GM12873 (cell line): ENCODE measurements at regions not wholly inside any gene's neighbourhood (a gene's known extent, or its start where the extent isn't known, plus 50 kb on each side); places are given as distances from the start of the nearest gene placed in this dataset.

Experiments
- TF ChIP-seq, protein P1 (sequence below): IDR thresholded peaks from 2 replicates; pipeline ENCODE4 v1.5.1; 2012; ENCODE audit warnings: low read depth, mild to moderate bottlenecking, moderate library complexity, low read length, control low read depth; ENCODE audit not compliant: insufficient read depth; ENCODE audit errors: missing control alignments

DNA sequence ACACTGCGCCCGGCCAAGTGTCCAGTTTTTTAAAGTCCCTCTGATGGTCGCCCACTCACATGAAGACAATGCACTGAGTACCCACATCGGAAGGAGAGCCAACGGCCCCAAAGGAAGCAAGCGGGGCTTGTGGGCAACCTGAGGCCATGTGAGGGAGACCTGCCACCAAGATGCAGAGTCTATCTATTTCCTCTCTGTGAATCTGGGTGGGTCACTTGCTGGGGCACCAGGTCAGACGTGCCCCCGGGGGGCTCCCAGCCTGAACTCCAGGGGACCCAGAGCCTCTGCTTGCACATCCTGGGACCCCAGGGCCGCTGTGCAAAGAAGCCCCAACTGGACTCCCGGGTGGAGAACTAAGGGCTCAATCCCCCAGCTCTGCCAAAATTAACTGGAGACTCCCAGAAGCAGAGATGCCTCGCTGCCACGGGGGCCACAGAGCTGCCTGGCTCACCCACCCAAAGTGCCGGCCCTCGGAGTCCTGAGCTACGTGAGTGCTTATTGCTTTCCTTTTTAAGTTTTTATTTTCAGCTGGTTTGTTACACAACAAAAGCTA, 106.4 kb downstream of the BRD1 start:
- TF ChIP-seq, protein P1, sequence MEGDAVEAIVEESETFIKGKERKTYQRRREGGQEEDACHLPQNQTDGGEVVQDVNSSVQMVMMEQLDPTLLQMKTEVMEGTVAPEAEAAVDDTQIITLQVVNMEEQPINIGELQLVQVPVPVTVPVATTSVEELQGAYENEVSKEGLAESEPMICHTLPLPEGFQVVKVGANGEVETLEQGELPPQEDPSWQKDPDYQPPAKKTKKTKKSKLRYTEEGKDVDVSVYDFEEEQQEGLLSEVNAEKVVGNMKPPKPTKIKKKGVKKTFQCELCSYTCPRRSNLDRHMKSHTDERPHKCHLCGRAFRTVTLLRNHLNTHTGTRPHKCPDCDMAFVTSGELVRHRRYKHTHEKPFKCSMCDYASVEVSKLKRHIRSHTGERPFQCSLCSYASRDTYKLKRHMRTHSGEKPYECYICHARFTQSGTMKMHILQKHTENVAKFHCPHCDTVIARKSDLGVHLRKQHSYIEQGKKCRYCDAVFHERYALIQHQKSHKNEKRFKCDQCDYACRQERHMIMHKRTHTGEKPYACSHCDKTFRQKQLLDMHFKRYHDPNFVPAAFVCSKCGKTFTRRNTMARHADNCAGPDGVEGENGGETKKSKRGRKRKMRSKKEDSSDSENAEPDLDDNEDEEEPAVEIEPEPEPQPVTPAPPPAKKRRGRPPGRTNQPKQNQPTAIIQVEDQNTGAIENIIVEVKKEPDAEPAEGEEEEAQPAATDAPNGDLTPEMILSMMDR = no peak

- TF ChIP-seq, protein P1 = no peak
These were observed 107.3 kb downstream of the BRD1 start for GRCh38 chr22:49720279-49720959.

- TF ChIP-seq, protein P1 = no peak
These were observed 108.6 kb downstream of the BRD1 start for GRCh38 chr22:49719046-49719445.

- TF ChIP-seq, protein P1 = no peak
These were observed 109.3 kb downstream of the BRD1 start for GRCh38 chr22:49718396-49718795.

DNA sequence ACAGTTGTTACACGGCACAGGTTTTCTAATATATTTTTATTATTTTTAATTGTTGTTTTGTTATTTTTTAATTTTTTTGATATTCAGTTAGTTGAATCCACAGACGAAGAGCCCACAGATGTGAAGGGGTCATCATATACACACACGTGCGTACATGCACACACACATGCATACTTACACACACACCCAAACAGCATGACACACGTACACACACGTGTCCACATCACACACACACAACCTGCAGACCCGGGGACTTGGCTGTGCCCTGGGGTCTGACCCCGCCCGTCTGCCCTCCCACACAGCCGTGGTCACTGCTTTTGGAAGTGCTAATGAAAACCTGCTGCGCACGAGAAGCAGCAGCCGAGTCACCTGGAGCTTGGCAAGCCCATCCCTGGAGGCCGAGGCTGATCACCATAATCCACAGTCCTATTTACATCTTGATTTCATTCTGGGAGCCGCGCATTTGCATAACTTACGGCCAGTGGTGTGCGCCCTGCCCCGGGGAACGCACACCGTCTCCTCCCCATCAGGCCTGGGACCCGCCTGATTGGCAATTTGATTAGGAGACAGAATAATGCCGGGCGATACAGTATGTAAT, 110.3 kb downstream of the BRD1 start:
- TF ChIP-seq, protein P1 = no peak

DNA sequence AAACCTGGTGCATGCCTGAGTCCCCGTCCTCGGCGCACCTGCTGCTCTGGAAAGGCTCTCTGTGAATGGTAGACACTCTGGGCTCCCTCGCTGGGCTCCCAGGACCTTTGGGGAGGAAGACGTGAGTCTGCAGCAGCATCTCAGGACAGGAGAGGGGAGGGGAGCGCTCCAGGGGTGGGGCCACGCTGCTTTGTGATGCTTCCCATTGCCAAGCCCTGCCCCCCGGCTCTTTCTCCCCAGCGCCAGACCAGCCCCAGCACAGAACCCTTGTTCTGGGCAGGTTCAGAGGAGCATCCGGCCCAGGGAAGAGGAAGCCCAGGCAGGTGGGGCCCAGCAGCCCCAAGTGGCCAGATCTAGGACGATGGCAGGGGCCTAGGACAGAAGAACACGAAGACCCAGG, 111.2 kb downstream of the BRD1 start:
- TF ChIP-seq, protein P1 = no peak

DNA sequence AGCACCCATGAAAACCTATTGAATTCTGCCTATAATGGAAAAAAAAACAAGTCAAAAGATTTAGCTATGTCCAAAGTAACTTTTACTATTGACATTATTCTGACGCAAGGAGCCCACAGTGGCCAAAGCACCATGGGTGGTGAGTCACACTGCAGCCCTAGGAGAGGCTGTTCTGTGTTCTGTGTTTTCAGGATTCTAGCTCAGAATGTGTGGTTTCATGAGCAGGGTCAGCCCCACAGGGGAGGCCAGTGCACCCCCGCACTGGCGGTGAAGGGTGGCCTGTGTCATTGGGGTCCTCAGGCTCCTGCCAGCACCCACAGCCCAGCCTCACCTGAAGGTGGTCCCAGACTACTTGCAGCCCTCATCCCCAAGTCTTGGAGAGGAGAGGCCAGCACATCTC, 112.2 kb downstream of the BRD1 start:
- TF ChIP-seq, protein P1 = no peak
